HG02884 (cell line): ENCODE measurements at regions not wholly inside any gene's neighbourhood (a gene's known extent, or its start where the extent isn't known, plus 50 kb on each side); places are given as distances from the start of the nearest gene placed in this dataset.
"Not testable (repeated sequence)": the region's sequence is repeated elsewhere in the genome, so short reads cannot be mapped to it uniquely, and the experiment has no call there.

Experiments used
- ATAC-seq: cut with Tn5 transposase; IDR thresholded peaks from one replicate; pipeline ENCODE4 v1.9.1; 2021; ENCODE audit warnings: mild to moderate bottlenecking, moderate library complexity; ENCODE audit not compliant: unreplicated experiment

- ATAC-seq, result no peak
Measured at GRCh38 chr1:185409763-185410528, 92.9 kb upstream of the IVNS1ABP start.

GRCh38 chr1:185409345-185409744, 92.3 kb upstream of the IVNS1ABP start:
- no peak for ATAC-seq

- no peak for ATAC-seq
Measured at GRCh38 chr1:185408700-185409270, 91.7 kb upstream of the IVNS1ABP start.

GRCh38 chr1:185406691-185407009, 89.6 kb upstream of the IVNS1ABP start:
- ATAC-seq, result no peak

GRCh38 chr1:185406006-185406690, 89.1 kb upstream of the IVNS1ABP start:
- ATAC-seq, result no peak

GRCh38 chr1:185404907-185405568, 88.0 kb upstream of the IVNS1ABP start:
- no peak for ATAC-seq

GRCh38 chr1:185404291-185404690, 87.2 kb upstream of the IVNS1ABP start:
- ATAC-seq, result no peak

- no peak for ATAC-seq
Measured at GRCh38 chr1:185402930-185403329, 85.9 kb upstream of the IVNS1ABP start.

GRCh38 chr1:185401019-185401418, 84.0 kb upstream of the IVNS1ABP start:
- ATAC-seq, result no peak

- ATAC-seq, result no peak
Measured at GRCh38 chr1:185400052-185400451, 83.0 kb upstream of the IVNS1ABP start.

- ATAC-seq, result peak; percentile 70
Measured at GRCh38 chr1:185398599-185398998, 81.6 kb upstream of the IVNS1ABP start.

GRCh38 chr1:185398022-185398421, 81.0 kb upstream of the IVNS1ABP start:
- ATAC-seq, result no peak

- ATAC-seq, result no peak
Measured at GRCh38 chr1:185397183-185397582, 80.1 kb upstream of the IVNS1ABP start.

- ATAC-seq, result no peak
Measured at GRCh38 chr1:185396126-185396525, 79.1 kb upstream of the IVNS1ABP start.

- ATAC-seq, result no peak
Measured at GRCh38 chr1:185393815-185394214, 76.8 kb upstream of the IVNS1ABP start.

GRCh38 chr1:185393205-185393604, 76.2 kb upstream of the IVNS1ABP start:
- no peak for ATAC-seq

GRCh38 chr1:185388815-185389214, 71.8 kb upstream of the IVNS1ABP start:
- no peak for ATAC-seq

- no peak for ATAC-seq
Measured at GRCh38 chr1:185388346-185388745, 71.3 kb upstream of the IVNS1ABP start.

- ATAC-seq, result no peak
Measured at GRCh38 chr1:185385991-185386390, 68.9 kb upstream of the IVNS1ABP start.

GRCh38 chr1:185383805-185384204, 66.8 kb upstream of the IVNS1ABP start:
- not testable (repeated sequence) for ATAC-seq

- no peak for ATAC-seq
Measured at GRCh38 chr1:185377831-185378230, 60.8 kb upstream of the IVNS1ABP start.
